H54 (cell line): ENCODE measurements at regions not wholly inside any gene's neighbourhood (a gene's known extent, or its start where the extent isn't known, plus 50 kb on each side); places are given as distances from the start of the nearest gene placed in this dataset.

Source experiments
- DNase-seq: peaks from one replicate; pipeline ENCODE4 v3.0.0; 2011; ENCODE audit warnings: low spot score, mixed read lengths; ENCODE audit not compliant: insufficient read length
- FAIRE-seq: peaks from 3 replicates; lab custom pipeline; 2011; peaks lifted over from hg19 to GRCh38; lab: Jason Lieb, UNC
- POLR2A ChIP-seq: IDR thresholded peaks from 2 replicates; pipeline ENCODE4 v1.6.1; 2011; ENCODE audit warnings: low read depth, mild to moderate bottlenecking, low read length

DNA sequence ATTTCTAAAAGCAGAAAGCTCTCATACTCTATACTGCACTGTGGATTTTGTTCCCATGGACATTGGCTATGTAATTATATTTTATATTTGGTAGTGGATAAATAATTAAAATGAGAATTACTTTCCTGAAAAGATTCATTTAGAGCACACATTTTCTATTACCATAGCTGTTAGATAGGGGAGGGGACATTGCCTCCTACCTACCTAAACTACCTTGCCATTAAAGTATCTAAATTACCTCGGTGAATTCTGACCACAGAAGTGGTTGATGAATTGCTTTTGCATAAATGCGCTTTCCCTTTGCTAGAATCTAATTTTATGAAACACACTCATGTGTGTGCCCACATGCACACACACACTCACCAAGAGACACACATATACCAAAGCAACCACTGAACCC lies 329.1 kb downstream of the MTX2 start:
- DNase-seq (no peak), FAIRE-seq (no peak)
- no peak for TF ChIP-seq POLR2A

GRCh38 chr2:176599796-176600485 lies 330.7 kb downstream of the MTX2 start:
- FAIRE-seq (no peak), DNase-seq (no peak)
- TF ChIP-seq POLR2A, result no peak

DNA sequence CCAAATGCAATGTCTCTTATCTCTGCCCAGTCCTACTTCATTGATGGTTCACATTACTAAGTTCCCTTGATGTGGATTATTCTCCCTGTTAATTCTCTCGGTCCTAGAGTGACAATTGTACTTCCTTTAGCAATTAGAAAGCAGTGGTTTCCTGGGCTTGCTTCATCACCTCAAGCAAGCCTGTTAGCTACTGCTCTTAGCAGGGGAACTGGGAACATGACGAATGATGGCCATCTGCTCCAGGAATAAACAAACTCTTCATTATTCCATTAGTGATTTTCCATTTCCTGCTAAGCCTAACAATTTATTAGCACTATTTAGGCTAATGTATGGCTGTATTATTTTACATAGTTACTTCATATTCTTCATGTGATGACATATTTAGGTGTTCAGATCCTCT lies 331.8 kb downstream of the MTX2 start:
- DNase-seq, result no peak
- no peak for TF ChIP-seq POLR2A
- no peak for FAIRE-seq

DNA sequence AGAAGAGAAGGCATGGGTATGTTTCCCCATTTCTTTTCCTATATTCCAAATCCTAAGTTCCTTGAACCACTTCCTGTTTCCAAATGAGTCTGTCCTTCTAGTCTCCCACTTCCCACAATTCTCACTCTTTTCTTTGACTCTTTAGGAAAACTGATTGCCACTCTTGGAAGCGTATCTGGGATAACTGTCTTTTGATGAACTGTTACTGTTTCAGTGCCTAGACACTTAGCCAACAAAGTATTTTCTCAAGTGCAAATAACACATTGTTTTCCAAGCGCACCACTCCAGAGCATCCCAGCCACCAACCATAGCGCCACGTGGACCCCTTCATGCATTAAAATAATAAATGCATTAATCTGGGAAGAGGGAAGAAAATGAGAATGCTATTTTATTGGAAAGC lies 342.8 kb downstream of the MTX2 start:
- no peak for DNase-seq
- TF ChIP-seq POLR2A, result no peak
- no peak for FAIRE-seq

GRCh38 chr2:176612736-176613135 lies 343.5 kb downstream of the MTX2 start:
- DNase-seq (peak; percentile 44), FAIRE-seq (peak; percentile 98)
- TF ChIP-seq POLR2A, result no peak

- DNase-seq (no peak), FAIRE-seq (peak; percentile 64)
- no peak for TF ChIP-seq POLR2A
Measured at GRCh38 chr2:176613323-176613987, 344.2 kb downstream of the MTX2 start.

- FAIRE-seq, result no peak
- no peak for DNase-seq
- no peak for TF ChIP-seq POLR2A
Measured at GRCh38 chr2:176614049-176614448, 344.8 kb downstream of the MTX2 start.

DNA sequence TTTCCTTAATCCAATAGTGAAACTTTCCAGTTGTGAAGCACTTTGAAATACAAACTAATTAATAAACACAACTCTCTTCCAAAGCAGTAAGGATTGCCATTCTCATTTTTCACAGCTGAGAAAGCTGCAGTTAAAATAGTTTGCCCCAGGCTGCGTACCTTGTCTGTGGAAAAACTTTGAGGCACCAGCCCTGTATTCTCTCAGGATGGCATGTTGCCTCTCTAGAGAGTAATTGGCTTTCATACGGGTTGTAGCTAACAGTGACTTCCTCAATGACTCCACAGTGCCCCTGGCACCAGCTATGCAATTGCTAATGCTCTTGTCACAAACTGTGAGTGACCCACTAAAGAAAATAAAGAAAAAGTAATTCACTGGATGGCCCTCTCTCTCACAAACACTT lies 345.7 kb downstream of the MTX2 start:
- FAIRE-seq, result no peak
- TF ChIP-seq POLR2A, result no peak
- no peak for DNase-seq

GRCh38 chr2:176619504-176619903 lies 350.3 kb downstream of the MTX2 start:
- FAIRE-seq (no peak), DNase-seq (no peak)
- no peak for TF ChIP-seq POLR2A

GRCh38 chr2:176621350-176621749 lies 352.1 kb downstream of the MTX2 start:
- FAIRE-seq, result no peak
- TF ChIP-seq POLR2A, result no peak
- DNase-seq, result no peak

DNA sequence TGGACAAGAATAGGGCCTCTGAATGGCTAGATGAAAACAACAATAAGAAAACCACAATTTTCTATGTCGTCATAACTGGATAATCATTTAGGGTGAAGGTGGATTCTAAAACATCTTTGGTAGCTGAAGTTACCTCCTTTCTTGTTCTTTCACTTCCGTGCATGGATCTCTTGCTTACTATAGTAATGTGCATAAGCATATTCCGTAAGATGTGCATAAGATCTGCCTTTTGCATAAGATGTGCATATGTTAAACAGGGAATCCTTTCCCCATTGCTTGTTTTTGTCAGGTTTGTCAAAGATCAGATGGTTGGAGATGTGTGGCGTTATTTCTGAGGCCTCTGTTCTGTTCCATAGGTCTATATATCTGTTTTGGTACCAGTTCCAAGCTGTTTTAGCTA lies 353.6 kb downstream of the MTX2 start:
- no peak for DNase-seq
- FAIRE-seq, result no peak
- TF ChIP-seq POLR2A, result no peak

DNA sequence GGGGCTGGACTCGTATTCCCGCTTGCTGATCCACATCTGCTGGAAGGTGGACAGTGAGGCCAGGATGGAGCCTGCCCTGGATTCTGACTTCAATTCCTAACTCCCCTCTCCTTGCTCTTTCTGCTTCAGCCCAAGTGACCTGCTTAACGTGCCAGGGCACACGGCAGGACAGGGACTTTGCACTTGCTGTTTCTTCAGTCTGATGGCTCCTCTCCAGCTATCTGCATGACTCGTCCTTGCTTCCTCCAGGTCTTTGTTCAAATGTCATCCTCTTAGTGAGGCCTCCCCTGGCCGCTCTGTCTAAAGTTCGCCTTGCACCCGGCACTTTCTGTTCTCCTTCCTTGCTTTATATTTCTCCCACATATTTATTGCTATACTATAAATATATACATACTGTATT lies 357.6 kb downstream of the MTX2 start:
- FAIRE-seq (no peak), DNase-seq (no peak)
- no peak for TF ChIP-seq POLR2A

DNA sequence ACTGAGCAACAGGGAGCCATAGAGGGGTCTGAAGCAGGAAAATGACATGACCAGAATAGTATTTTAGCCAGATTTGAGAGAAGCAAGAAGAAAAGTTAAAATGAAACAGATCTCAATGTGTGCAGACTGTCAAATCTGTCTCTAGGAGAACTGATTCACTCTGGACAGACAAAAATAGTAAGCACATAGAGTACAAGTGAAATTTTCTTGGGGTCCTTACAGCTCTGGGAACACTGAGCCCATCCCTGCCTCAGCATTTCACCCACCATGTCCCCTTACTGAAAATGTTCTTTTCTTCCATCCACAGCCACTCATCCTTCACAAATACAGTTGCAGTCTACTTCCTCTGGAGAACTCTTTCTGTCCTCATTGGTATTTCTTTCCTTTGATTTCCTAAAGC lies 359.2 kb downstream of the MTX2 start:
- DNase-seq, result no peak
- no peak for TF ChIP-seq POLR2A
- FAIRE-seq, result no peak

DNA sequence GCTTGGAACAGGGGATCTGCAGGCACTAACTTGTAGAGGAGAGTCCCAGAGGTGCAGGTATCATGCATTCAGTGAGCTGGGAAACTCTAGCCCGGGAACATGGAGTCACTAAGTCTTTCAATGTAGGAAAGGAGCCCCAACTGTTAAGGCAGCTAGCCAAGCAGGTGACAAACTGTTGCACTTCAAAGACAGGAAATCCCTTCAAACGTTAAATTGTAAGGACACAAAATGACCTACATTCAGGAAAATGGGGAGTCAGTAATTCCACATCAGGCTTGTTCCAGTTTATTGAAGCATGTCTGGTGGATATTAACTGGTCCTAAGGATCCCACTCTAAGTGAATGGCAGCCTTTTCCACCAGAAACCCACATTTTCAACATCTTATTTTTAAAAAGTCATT lies 364.5 kb downstream of the MTX2 start:
- peak; percentile 27 for FAIRE-seq
- DNase-seq, result no peak
- no peak for TF ChIP-seq POLR2A

DNA sequence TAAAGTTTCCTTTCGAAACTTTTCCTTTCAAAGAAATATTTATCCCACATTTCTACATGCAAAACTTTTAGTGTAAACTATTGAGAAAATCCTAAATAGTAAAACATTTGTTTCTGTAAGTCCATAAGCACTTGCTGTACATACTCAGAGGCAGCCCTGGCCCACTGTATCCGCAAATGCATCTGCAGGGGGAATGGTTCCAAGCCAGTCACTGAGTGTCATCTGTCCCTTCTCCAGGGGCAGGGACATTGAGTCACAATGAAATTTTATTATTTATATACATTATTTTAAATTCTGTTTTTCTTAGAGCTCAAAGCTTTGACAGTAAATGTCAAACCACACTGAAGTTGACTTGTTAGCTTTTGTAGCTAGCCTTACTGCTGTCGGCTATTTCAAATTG lies 367.2 kb downstream of the MTX2 start:
- FAIRE-seq, result no peak
- no peak for TF ChIP-seq POLR2A
- no peak for DNase-seq
